ENCODE measurements at regions not wholly inside any gene's neighbourhood (a gene's known extent, or its start where the extent isn't known, plus 50 kb on each side); places are given as distances from the start of the nearest gene placed in this dataset.

GRCh38 chrX:113033966-113034680 is 193.5 kb upstream of the AMOT start:
- DNase-seq (no peak), ATAC-seq (no peak)
- H3K4me3 Mint-ChIP-seq, result no peak overlapping the region
- no peaks in the 10 kb centered on the region for H3K4me1 Mint-ChIP-seq
- no peak overlapping the region for H3K27ac Mint-ChIP-seq
- H3K27me3 Mint-ChIP-seq, result no peaks in the 10 kb centered on the region
- H3K9me3 Mint-ChIP-seq, result no peaks in the 10 kb centered on the region

GRCh38 chrX:113019958-113020357 is 179.3 kb upstream of the AMOT start:
- H3K27ac Mint-ChIP-seq, result no peak overlapping the region
- no peaks in the 10 kb centered on the region for H3K27me3 Mint-ChIP-seq
- no peak overlapping the region for H3K4me3 Mint-ChIP-seq
- H3K4me1 Mint-ChIP-seq, result no peaks in the 10 kb centered on the region
- H3K9me3 Mint-ChIP-seq, result no peaks in the 10 kb centered on the region
- no peak for DNase-seq
- no peak for ATAC-seq

DNA sequence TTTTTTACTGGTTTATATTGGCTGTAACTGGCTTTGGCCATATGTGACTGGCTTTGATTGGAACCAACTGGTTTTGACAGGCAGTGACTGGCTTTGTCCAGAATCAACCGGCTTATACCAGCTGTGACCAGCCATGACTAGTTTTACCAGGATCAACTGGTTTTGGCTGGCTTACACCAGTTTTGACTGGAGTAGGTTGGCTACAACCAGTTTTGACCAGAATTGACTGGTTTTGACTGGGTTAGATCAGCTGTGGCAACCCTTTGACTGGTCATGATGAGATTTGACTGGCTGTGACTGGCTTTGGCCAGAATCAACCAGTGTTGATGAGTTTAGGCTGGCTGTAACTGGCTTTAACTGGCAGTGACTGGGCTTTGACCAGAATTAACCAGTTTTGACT is 169.2 kb upstream of the AMOT start:
- no peak for DNase-seq
- Mint-ChIP-seq H3K27me3 (no peaks in the 10 kb centered on the region), H3K9me3 (no peaks in the 10 kb centered on the region), H3K27ac (no peak overlapping the region), H3K4me1 (no peaks in the 10 kb centered on the region), H3K4me3 (no peak overlapping the region)
- ATAC-seq, result no peak

GRCh38 chrX:113009029-113009428 is 168.4 kb upstream of the AMOT start:
- DNase-seq, result no peak
- ATAC-seq, result no peak
- H3K27ac Mint-ChIP-seq, result no peak overlapping the region
- no peaks in the 10 kb centered on the region for H3K27me3 Mint-ChIP-seq
- no peaks in the 10 kb centered on the region for H3K9me3 Mint-ChIP-seq
- H3K4me3 Mint-ChIP-seq, result no peak overlapping the region
- H3K4me1 Mint-ChIP-seq, result no peaks in the 10 kb centered on the region

DNA sequence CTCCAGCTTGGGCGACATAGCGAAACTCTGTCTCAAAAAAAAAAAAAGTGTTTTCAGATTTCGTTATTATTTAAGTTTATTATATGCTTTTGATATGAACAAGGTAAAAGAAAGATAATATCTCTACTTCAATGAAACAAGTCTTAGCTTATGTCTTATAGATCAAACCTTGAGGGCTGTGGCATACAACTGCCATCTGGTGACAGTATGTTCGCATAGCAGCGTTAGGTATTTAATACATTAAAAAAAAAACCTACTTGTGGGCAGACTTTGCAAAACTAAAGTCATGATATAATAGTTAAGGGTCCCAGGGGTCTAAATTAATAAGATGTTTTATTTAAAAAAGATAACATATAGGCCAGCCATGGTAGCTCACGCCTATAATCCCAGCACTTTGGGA is 161.2 kb upstream of the AMOT start:
- Mint-ChIP-seq H3K27ac (no peak overlapping the region), H3K4me1 (no peaks in the 10 kb centered on the region), H3K4me3 (no peak overlapping the region), H3K9me3 (no peaks in the 10 kb centered on the region), H3K27me3 (no peaks in the 10 kb centered on the region)
- ATAC-seq (no peak), DNase-seq (no peak)

DNA sequence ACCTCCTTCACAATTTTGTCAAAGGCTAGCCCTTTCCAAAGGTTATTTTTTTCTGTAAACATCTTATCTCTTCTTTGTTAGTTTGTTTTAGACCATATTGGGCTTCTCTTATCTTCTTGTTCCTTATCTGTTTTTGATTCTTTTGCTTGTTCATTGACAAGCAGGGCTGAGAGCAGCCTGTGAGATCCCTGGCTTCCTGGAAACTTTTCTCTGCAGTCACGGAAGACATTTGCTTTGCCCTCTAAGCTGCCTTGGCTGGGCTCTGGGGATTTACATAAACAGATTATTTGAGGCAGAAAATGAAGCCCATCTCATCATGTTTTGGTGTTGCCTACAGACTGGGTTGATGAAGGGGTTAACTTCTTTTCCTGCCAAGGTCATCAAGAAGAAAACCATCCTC is 157.4 kb upstream of the AMOT start:
- DNase-seq, result no peak
- Mint-ChIP-seq H3K27me3 (no peaks in the 10 kb centered on the region), H3K27ac (no peak overlapping the region), H3K9me3 (no peaks in the 10 kb centered on the region), H3K4me3 (no peak overlapping the region), H3K4me1 (no peaks in the 10 kb centered on the region)
- no peak for ATAC-seq

DNA sequence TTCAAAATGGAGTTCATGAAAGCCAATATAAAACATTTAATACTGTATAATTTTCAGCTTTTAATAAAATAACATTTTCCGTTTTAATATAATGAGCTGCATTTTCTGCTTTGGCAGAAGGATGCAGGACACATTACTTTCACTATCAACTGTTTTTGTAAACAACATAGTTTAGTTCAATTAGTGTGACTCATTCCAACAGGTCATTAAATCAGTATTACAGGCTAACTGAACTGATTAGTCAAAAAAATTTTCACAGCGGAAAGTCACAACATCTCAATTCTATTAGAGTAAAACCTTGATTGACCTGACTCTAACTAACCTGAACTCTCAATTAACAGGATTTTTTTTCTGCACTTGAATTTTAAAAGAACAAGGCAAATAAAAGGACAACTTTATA is 151.2 kb upstream of the AMOT start:
- Mint-ChIP-seq H3K27me3 (no peaks in the 10 kb centered on the region), H3K4me3 (no peak overlapping the region), H3K27ac (no peak overlapping the region), H3K9me3 (no peaks in the 10 kb centered on the region), H3K4me1 (no peaks in the 10 kb centered on the region)
- no peak for DNase-seq
- ATAC-seq, result no peak

DNA sequence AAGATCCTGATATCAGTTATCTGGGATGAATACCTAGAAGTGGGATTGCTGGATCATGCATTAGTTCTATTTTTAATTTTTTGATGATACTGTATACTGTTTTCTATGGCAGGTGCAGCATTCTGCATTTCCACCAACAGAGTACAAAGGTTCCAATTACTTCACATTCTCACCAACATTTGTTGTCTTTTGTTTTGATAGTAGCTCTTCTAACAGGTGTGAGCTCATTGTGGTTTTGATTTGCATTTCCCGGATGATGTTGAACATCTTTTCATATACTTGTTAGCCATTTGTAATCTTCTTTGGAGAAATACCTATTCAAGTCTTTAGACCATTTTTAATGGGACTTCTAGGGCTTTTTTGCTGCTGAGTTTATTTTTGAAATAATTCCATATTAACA is 139.2 kb upstream of the AMOT start:
- ATAC-seq, result no peak
- H3K4me3 Mint-ChIP-seq, result no peak overlapping the region
- H3K4me1 Mint-ChIP-seq, result no peaks in the 10 kb centered on the region

GRCh38 chrX:112968351-112969133 is 127.9 kb upstream of the AMOT start:
- H3K4me1 Mint-ChIP-seq, result no peaks in the 10 kb centered on the region
- H3K4me3 Mint-ChIP-seq, result no peak overlapping the region
- no peaks in the 10 kb centered on the region for H3K9me3 Mint-ChIP-seq
- H3K27me3 Mint-ChIP-seq, result no peaks in the 10 kb centered on the region
- ATAC-seq, result no peak
- no peak overlapping the region for H3K27ac Mint-ChIP-seq
- DNase-seq, result no peak

More for the DNA sequence above, 139.2 kb upstream of the AMOT start:
- no peak for DNase-seq
- Mint-ChIP-seq H3K9me3 (no peaks in the 10 kb centered on the region), H3K27me3 (no peaks in the 10 kb centered on the region), H3K27ac (peak overlapping the region in 1 of 2 donors; percentile 46)

DNA sequence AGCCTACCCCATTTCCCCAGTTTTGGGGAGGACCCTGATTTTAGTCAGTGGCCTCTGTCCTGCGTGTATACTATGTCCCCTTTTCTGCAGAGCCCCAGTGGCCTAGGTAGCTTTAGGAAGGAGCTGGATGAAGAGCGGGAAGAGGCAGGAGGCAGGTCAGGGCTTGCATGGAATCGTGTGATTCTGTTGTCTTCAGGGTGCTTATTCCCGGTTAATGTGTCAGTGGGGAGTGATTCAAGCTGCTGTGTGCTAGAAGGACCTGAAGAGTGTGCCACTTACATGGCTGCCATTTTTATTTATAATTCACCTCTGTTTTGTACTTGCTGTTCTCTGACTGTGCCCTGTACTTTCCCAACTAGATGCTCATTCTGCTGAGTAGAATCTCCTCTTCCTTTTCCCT is 127.3 kb upstream of the AMOT start:
- Mint-ChIP-seq H3K9me3 (no peaks in the 10 kb centered on the region), H3K4me3 (no peak overlapping the region), H3K27ac (no peak overlapping the region), H3K4me1 (no peaks in the 10 kb centered on the region), H3K27me3 (no peaks in the 10 kb centered on the region)
- DNase-seq (no peak), ATAC-seq (no peak)

- Mint-ChIP-seq H3K27me3 (no peaks in the 10 kb centered on the region), H3K4me1 (no peaks in the 10 kb centered on the region), H3K9me3 (no peaks in the 10 kb centered on the region), H3K27ac (no peak overlapping the region), H3K4me3 (no peak overlapping the region)
- DNase-seq (no peak), ATAC-seq (no peak)
These were observed 126.7 kb upstream of the AMOT start for GRCh38 chrX:112967341-112967740.

GRCh38 chrX:112961981-112962380 is 121.3 kb upstream of the AMOT start:
- DNase-seq (no peak), ATAC-seq (no peak)
- H3K4me3 Mint-ChIP-seq, result no peak overlapping the region
- H3K27ac Mint-ChIP-seq, result no peak overlapping the region
- no peaks in the 10 kb centered on the region for H3K4me1 Mint-ChIP-seq
- H3K27me3 Mint-ChIP-seq, result no peaks in the 10 kb centered on the region
- H3K9me3 Mint-ChIP-seq, result no peaks in the 10 kb centered on the region

GRCh38 chrX:112947981-112948615 is 107.5 kb upstream of the AMOT start:
- ATAC-seq, result no peak
- Mint-ChIP-seq H3K4me1 (no peaks in the 10 kb centered on the region), H3K4me3 (no peak overlapping the region), H3K27ac (no peak overlapping the region), H3K9me3 (no peaks in the 10 kb centered on the region), H3K27me3 (no peaks in the 10 kb centered on the region)
- DNase-seq, result no peak

DNA sequence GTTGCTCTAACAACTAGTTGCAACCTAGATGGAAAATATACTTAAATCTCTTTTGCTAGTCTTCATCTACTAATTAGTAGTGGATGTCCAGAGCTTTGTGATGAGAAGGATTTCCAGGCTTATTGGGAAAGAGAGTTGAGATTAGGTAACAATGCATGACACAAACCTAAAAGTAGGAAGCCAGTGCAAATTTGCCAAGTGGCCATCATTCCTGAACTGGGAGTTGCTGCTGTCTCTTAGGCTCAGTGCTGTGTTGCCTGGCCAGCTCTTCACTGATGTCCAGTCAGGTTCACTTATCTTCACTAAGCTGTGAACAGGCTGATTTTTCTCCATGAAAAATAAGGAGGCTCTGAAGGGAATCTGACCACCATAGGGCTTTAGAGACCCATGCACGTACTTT is 105.6 kb upstream of the AMOT start:
- Mint-ChIP-seq H3K4me1 (no peaks in the 10 kb centered on the region), H3K27ac (no peak overlapping the region), H3K27me3 (no peaks in the 10 kb centered on the region), H3K9me3 (no peaks in the 10 kb centered on the region), H3K4me3 (no peak overlapping the region)
- ATAC-seq, result no peak
- no peak for DNase-seq

- DNase-seq (no peak), ATAC-seq (no peak)
- no peaks in the 10 kb centered on the region for H3K4me1 Mint-ChIP-seq
- no peak overlapping the region for H3K27ac Mint-ChIP-seq
- no peaks in the 10 kb centered on the region for H3K27me3 Mint-ChIP-seq
- no peak overlapping the region for H3K4me3 Mint-ChIP-seq
- H3K9me3 Mint-ChIP-seq, result no peaks in the 10 kb centered on the region
These were observed 105.2 kb upstream of the AMOT start for GRCh38 chrX:112945826-112946225.

- H3K9me3 Mint-ChIP-seq, result no peaks in the 10 kb centered on the region
- no peaks in the 10 kb centered on the region for H3K27me3 Mint-ChIP-seq
- H3K4me1 Mint-ChIP-seq, result no peaks in the 10 kb centered on the region
- DNase-seq, result no peak
- ATAC-seq, result no peak
- no peak overlapping the region for H3K27ac Mint-ChIP-seq
- H3K4me3 Mint-ChIP-seq, result no peak overlapping the region
These were observed 100.7 kb upstream of the AMOT start for GRCh38 chrX:112941209-112941837.

All from stimulated activated naive CD8-positive, alpha-beta T cell treated with anti-CD3 and anti-CD28 coated beads, Interleukin-15, amount 100 ng/mL, for 72 hours (primary cell).